ENCODE measurements at regions not wholly inside any gene's neighbourhood (a gene's known extent, or its start where the extent isn't known, plus 50 kb on each side); places are given as distances from the start of the nearest gene placed in this dataset.
A peak's percentile ranks its signal among the peaks of the same experiment; 100 is the strongest.

DNA sequence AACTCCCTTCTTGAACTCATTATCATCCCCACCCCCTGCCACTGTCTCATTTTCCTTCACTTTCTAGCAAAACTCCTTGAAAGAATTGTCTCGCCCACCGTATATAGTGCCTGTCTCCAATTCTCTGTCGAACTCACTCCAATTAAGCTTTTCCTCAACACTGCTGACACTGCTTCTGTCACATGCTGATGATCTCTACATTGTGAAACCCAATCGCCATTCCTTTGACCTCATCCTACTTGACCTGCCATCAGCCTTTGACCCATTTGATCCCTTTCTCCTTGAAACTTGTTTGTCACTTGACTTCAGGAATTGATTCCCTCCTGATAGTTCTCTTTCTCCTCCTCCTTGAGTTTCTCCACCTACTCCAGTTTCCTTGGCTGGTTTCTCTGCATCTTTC is 54.8 kb downstream of the CCDC71L start:
- DNase-seq = no peak

DNA sequence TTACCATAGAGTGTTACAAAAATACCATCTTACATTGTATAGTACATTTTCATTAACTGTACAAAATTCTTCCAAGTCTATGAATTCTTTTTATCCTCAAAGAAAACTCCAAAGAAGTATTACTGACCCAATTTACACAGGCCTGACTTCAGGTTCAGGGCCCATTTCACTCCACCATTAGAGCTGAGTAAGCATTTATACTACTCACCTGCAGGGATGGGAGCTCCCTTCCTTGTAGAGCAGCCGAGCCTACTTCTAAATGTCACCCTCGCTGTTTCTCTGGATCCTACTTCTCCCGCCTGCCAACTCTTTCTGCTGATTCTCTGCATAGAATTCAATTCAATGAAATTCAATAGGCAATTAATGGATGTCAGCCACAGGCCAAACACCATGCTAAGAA is 56.0 kb downstream of the CCDC71L start:
- DNase-seq = no peak

DNA sequence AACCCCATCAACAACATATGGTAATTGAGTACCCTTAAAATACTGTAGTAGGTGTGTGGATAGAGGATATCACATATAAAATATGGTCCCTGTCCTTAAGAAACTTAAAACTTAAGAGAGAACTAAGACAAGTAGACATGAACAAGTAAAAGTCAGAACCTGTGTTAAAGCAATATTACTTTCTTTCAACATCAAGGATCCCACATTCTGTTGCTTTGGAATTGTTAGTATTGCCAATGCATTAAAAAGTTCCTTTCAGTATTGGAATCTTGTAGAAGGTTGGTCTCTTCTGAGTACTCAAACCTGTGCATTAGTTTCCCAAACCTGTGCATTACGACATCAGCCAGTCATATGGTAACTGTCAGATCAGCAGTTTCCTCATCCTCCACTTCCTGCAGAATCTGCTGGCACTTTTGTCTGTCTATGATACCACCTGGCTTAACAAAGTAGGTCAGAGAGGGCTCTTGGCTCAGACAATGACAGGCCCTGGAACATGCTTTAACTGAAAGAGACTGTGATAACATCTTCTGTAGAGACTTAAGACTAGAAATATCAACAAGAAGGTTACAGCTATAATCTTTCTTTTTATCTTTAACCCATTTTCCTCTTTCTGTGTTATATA is 56.5 kb downstream of the CCDC71L start:
- DNase-seq = peak; percentile 62

DNA sequence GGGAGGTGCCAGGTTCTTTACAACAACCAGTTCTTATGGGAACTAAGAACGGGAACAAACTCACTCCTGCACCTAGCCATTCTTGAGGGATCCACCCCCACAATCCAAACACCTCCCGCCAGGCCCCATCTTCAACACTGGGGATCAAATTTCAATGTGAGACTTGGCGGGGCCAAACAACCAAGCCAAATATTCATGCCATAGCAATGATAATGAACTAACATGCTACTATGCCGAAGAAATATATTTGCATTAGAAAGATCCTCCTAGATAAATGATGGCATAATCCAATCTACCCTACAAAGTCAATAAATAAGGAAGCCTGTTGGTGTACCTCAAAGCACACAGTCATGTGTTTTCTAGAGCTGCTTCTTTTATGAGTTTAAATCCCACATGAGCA is 57.6 kb downstream of the CCDC71L start:
- peak; percentile 27 for DNase-seq

DNA sequence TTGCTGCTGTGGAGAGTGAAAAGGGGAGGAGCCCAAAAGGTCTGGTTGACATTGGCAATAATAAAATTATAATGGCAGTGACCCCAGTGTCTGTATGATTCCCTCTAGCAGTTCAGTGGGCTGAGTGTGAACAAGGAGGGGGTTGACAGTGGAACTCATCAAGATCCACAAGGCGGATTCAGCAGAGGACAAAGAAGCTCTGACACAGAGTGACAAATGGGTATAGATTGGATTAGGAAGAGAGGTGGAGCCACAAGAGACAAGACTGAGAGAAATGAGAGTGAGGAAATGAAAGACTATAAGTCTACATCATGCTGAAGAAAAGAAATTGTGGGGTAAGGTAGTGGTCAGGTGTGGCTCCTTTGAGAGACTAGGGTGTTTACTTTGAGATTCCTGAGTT is 58.9 kb downstream of the CCDC71L start:
- DNase-seq = no peak

DNA sequence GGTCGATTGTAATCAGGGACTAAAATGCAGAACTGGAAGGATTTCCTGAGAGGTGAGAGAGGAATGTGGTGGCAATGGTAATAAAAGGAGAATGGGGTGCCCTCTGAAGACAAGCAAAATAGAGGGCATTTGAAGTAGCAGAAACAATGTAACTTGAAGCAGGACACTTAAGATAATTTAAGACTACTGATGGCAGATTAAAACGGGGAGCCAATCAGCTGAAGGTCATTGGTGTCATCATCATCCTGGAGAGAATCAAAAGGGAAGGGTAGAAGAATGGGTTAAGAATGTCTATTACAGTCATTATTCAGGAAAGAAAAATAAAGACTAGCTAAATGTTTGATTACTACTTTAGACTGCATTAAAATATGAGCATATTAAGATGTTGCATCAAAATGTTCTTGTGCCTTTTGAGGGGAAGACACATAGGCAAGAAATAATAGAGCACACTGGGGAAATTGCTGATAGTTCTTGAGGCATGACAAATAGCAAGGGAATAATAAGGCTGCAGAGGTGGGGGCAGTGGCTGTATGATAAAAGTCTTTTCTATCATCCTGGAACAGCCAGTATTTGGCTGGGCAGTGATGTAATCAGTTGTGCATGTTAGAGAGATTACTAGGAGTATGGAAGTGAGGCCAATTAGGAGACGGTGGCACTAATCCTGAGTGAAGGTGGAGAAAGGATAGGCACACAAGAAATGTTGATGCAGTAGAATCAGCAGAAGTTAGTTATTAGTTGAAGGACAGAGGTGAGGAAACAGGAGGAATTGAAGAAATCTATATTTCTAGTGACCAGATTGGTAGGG is 60.2 kb downstream of the CCDC71L start:
- DNase-seq = peak; percentile 27

DNA sequence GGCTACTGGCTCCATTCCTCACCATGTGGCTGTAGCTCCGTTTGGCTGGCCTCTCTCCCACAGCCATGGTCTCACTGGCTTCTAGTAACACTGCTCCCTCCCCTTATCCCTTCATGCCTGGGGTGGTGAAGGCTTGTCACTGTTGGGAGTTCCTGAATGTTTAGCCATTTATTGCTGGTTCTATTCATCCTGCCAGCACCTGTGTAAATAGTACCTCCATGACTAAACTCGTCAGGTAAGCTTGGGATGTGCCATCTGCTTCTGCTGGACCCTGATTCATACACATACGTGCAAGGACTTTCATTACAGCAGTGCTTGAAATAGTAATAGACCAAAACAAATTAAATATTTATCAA is 61.6 kb downstream of the CCDC71L start:
- DNase-seq = peak; percentile 99

DNA sequence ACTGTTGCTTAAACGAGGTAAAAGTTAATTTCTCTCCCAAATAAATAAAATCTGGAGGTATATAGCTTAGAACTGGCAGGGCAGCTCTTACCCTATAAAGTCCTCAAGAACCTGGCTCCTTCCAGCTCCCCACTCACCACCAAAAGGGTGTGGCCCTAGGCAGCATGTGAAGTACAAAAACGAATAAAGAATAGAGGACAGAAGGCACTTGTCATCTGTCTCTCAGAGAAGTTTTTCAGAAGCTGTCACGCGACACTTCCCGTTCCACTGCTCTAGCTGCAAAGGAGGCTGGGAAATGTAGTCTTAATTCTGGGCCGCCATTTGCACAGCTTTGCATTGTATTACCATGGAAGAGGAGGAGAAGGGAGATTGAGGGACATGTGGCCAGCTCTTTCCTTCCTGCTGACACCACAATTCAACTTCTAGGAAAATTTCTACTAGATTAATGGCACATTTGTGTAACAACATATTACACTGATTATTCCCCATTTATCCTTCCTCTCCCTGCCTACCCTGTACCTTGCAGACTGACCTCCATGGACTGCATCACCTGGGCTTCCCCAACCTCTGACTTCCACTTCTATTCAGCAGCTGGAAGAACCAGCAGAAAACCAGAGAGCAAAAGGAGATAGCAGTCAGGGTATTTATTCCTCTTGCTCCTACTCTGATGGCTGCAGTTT is 62.2 kb downstream of the CCDC71L start:
- DNase-seq = peak; percentile 99

DNA sequence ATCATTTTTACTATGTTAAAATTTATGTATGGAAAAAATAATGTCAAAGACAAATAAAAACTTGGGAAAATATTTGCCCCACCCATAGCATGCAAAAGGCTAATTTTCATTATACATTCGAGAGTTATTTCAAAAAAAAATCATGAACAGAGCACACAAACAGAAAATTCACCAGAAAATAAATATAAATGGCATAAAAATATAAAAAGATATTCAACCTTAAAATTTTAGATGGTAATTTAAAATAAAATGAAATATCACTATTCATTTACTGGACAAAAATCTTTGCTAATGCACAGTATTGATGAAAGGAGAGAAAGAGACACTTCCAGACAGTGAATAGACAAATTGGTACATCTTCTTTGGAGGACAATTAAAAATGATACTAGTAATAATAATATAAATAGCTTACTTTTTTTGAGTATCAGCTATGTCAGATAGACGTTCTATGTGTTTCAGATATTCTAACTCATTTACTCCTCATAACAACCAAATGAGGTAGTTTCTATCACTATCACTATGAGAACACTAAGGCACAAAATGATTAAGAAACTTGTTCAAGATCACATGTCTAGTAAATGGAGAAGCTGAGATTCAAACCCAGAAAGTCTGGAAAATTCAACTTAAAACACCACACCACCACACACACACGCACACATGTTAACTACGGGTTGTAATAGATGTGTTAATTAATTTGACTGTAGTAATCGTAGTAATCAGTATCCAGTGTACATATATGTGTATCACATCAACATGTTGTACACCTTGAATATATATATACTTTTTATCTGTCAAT is 63.0 kb downstream of the CCDC71L start:
- DNase-seq = peak; percentile 29

DNA sequence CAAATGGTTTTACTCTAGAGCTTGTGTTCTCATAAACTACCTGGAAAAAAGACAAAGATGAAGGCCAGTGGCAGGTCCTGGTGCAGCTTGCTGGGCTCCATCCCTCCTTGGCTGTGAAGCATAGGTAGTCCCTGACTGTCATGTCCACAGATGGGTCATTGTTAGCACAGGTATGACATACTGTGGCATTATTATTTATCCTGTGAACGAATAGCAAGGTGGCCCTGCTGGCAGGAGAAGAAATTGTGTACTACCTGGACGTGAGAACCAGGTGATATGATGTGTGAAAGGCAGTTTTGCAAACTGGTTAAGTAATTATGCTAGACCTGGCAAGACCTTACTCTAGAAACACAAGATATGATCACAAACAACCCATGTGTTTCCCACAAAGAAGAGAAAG is 63.9 kb downstream of the CCDC71L start:
- DNase-seq = peak; percentile 88

DNA sequence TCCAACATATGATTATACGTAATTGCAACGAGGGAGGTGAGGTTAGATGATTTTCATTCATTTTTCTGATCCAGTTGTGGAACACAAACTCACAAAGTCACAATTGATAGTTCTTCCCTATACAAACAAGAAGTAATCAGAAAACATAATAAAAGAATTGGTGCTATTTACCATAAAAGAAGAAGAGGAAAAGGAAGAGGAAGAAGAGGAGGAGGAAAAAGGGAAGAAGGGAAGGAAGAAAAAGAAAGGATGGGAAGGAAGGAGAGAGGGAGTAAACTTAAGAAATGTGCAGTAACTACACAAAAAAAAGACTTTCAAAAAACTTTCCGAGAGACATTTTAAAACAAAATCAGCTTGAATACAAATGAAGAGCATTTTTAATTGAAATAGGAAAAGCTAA is 65.0 kb downstream of the CCDC71L start:
- DNase-seq = no peak

DNA sequence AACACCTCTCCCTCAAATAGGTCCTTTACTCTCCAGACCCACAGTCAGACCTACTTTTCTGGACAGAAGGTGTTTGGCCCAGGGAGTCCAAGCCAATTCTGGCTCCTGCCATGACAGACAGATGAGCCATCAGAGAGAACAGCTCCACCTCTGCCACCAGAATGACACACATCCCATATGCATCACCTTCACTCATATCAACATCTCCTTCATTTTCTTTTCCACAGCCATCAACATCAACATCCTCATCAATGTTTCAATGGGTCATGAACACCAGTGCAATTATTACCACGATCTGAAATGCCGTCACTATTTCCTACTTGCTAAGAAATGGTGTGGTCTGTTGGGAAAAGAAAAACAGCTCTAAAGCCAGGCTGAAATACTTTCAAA is 67.9 kb downstream of the CCDC71L start:
- no peak for DNase-seq

DNA sequence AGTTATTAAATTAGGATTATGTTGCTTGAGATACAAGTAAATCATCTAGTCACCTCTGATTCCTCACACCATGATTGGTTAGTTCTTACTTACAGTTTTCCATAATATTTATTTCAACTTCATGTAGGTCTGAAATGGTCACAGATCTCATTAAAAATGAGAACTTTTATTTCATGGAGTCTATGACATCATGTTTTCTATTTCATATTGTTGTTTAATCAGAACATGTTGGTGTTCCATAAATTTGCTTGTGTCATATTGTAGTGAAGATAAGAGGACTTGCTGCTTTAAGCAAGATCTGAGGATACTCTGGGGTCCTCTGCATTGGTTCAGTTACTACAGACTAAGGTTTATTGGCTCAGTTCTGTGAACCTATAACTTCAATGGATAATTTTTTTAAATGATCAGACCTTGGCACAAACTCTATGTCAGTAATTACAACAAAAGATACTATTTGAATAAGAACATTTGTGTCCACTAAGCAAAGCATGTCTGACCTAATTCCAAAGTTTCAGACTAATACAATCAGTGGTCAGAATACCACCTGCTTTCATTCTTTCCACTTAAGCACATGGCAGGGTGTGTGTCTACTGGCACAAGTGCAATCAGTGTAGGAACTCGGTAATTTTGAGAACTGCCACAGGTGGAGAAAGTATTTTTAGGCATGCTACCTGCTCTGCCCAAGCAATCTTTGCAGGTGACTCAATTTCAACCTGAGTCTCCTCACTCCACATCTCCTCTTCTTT is 68.5 kb downstream of the CCDC71L start:
- DNase-seq = no peak

DNA sequence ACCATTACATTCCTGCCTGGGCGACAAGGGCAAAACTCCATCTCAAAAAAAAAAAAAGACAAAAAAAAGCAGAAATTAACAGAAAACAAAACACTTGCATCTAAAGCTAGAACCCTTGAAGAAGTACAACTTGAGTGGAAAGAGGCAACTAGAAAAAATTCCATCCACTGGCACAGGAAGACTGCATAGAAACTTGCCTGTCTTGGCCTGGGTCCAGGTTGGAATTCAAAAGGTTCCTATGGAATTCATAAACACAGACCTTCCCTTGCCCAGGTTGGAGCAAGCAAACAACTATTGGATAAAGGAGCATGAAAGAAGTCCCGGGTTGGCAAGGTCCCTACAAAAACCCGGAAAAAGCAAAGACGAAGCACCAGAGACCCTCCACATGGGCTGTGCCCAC is 69.8 kb downstream of the CCDC71L start:
- no peak for DNase-seq

DNA sequence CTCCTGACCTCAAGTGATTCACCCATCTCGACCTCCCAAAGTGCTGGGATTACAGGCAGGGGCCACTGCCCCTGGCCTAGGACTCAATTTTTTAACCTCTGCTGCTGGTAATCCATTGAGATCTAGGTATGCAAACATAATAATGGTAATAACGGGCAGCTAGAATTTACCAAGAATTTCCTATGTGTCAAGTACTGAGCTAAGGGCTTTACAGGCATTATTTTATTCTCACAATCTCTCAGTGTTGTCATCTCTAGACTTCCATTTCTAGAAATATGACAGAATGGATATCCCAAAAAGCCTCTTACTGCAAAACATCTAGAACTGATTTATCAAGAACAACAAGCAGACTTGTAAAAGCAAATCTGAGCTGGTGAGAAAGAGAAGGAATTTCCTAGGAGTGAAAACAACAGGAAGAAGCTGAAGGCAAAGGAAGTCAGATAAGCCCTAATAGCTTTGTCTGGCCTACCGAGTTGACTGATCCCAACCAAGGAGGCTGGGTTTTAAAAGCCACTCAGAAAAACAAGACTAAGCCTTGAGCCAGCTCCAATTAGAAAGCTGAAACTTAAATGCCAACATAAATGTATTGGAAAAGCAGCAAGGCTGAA is 70.6 kb downstream of the CCDC71L start:
- no peak for DNase-seq

DNA sequence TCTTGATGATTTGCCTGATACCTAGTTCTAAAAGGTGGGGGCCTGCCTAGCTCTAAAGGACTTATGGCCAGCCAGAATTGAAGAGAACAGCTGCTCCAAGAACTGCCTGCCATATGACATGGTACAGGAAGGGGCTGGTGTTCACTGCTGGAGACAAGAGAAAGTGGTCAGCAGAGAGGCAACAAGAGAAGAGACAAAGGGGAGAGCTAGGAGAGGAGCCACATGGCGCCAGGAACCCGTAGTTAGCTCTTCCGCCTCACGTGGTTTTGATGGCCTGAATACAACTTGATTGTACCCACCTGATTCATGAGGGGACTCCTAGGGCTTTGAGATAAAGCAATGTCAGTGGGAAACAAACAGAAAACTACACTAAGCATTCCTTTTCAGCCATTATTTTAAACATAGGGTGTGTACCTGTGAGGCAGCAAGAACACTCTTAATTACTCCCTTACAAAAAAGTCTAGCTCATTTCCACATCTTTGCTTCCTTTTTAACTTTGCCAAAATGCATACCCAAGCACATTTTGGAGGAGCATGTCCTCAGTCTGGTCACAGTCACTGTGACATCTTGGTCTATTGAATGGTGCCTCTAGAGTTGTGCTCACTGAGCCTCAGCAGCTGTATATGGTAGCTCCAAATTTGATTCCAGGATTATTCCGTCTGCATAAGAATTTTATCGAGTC is 71.6 kb downstream of the CCDC71L start:
- DNase-seq = no peak

DNA sequence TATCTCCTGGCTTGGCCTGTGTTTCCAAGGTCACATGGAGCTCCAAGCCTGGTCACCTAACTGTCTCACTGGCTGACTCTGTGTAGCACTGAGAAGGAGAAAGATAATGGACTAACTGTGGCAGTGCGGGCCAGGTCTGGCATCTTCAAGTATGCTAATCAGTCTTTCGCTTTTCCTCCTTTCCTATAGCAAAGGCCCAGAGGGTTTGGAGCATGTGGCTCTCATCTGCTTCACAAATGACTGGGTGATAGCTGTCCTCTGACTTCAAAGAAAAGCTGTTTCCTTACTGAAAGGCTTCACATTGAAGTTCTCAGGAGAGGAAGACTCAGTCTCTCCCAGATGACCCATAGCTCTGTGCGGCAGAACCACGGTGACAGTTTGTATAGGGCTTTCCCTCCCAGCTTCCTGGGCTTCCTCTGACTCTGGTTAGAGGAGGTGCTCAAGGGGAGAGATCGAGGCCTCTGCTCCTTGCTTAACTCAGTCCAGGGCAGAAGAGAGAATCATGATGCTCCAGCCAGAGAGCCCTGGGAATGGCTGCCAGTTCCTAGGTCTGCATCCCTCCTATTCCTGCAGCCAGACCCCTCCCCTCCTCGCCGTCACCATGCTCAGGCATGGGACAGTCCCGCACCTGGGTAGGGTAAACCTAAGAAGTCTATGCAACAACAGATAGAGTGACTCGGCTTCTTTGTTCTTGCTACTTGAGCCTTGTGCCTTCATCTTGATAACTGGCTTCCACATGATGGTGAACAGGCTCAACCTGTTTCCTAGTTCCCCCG is 72.3 kb downstream of the CCDC71L start:
- DNase-seq = peak; percentile 16

DNA sequence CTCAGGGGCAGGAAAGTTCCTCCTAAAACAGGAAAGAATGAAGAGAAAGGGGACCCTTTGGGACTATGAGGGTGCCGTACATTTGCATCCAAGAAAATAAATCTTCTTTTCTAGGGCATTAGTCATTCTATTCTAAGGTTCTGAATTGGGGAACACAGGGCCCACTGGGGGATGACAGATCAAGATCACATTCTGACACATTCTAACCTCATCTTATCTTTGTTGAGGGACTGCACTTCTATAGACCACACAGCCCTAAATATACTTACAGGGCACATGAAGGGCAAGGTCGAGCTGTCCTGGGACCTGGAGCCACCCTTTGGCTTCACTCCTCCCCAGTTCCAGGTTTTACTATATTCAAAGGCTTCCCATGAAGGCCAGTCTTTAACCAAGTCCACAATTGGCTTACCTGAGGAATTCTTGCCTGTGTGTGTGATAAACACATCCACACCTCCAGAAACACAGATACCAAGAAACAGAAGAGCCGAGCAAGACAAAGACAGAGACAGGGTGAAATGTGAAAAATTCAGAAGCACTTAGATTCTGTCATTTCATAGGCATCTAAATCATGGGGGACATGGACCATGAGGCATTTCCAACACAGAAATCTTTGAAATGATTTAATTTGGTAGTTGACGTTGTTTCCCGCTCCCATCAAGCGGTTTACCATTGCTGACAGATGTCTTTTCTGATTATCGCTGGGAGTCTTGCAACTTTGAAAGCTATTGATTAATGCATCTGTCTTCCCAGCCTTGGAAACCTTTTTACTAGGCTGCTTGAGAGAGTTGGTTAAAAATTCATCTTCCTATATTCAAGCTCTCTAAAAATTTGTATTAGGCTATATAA is 75.8 kb downstream of the CCDC71L start:
- DNase-seq = no peak

Measured in DMS53 (cell line).